Stimulated activated CD4-positive, alpha-beta T cell treated with anti-CD3 and anti-CD28 coated beads, Interleukin-2, amount 100 ng/mL, for 24 hours (primary cell): ENCODE measurements at regions not wholly inside any gene's neighbourhood (a gene's known extent, or its start where the extent isn't known, plus 50 kb on each side); places are given as distances from the start of the nearest gene placed in this dataset.

Source experiments
- DNase-seq, 2 donors: peaks; one replicate each; pipeline ENCODE4 v3.0.0-alpha.2; 2020

GRCh38 chr1:229768232-229768631 is 142.2 kb downstream of the URB2 start:
- DNase-seq, result no peak

GRCh38 chr1:229769006-229769405 is 143.0 kb downstream of the URB2 start:
- DNase-seq, result no peak

GRCh38 chr1:229769809-229770208 is 143.8 kb downstream of the URB2 start:
- DNase-seq, result no peak

GRCh38 chr1:229778794-229779193 is 152.7 kb downstream of the URB2 start:
- DNase-seq, result no peak

- no peak for DNase-seq
Measured at GRCh38 chr1:229781453-229781852, 155.4 kb downstream of the URB2 start.

GRCh38 chr1:229782469-229782868 is 156.4 kb downstream of the URB2 start:
- DNase-seq, result no peak

- no peak for DNase-seq
Measured at GRCh38 chr1:229784834-229785233, 158.8 kb downstream of the URB2 start.

GRCh38 chr1:229786974-229787610 is 161.0 kb downstream of the URB2 start:
- no peak for DNase-seq

- DNase-seq, result no peak
Measured at GRCh38 chr1:229788004-229788403, 162.0 kb downstream of the URB2 start.

- DNase-seq, result no peak
Measured at GRCh38 chr1:229792012-229792975, 166.2 kb downstream of the URB2 start.

- no peak for DNase-seq
Measured at GRCh38 chr1:229793488-229793887, 167.4 kb downstream of the URB2 start.

- DNase-seq, result no peak
Measured at GRCh38 chr1:229798558-229798957, 172.5 kb downstream of the URB2 start.

GRCh38 chr1:229803626-229804217 is 177.7 kb downstream of the URB2 start:
- no peak for DNase-seq

GRCh38 chr1:229808272-229808671 is 182.2 kb downstream of the URB2 start:
- no peak for DNase-seq

- no peak for DNase-seq
Measured at GRCh38 chr1:229810140-229810539, 184.1 kb downstream of the URB2 start.

GRCh38 chr1:229810961-229811360 is 184.9 kb downstream of the URB2 start:
- DNase-seq, result no peak

GRCh38 chr1:229812148-229812547 is 186.1 kb downstream of the URB2 start:
- no peak for DNase-seq

GRCh38 chr1:229812693-229813092 is 186.6 kb downstream of the URB2 start:
- no peak for DNase-seq

GRCh38 chr1:229815076-229815475 is 189.0 kb downstream of the URB2 start:
- DNase-seq, result no peak

- DNase-seq, result no peak
Measured at GRCh38 chr1:229815961-229816360, 189.9 kb downstream of the URB2 start.

- no peak for DNase-seq
Measured at GRCh38 chr1:229817936-229818335, 191.9 kb downstream of the URB2 start.

- no peak for DNase-seq
Measured at GRCh38 chr1:229819091-229819490, 193.0 kb downstream of the URB2 start.

GRCh38 chr1:229822026-229822425 is 196.0 kb downstream of the URB2 start:
- no peak for DNase-seq

- no peak for DNase-seq
Measured at GRCh38 chr1:229825042-229825441, 199.0 kb downstream of the URB2 start.
